ENCODE measurements at regions not wholly inside any gene's neighbourhood (a gene's known extent, or its start where the extent isn't known, plus 50 kb on each side); places are given as distances from the start of the nearest gene placed in this dataset.
"Not testable (repeated sequence)": the region's sequence is repeated elsewhere in the genome, so short reads cannot be mapped to it uniquely, and the experiment has no call there.

DNA sequence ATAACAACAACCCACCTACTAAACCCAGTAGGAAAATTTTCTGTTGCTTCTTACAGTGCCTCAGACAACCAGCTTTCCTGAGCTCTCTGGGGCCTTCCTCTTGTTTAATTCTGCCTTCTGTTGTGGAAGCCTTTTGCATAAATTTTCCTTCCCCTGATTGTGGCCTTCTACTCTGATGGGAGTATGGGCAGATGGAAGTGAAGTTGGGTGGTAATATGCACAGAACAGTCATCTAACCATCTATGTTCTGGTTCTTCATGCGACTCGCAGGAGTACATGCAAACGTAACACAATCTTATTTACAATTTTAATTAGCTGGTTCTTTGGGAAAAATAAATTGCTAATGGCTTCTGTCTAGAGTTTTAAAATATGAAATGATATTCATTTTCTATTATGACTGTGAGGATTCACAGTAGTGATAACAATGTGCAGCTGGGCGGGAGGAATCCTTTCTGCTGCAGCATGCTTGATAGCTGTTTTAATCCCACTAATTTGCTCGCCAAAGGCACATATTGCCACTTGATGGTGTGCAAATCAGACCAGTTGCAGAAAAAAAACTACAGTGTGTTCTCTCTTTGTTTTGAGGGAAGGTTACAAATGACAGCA is 311.5 kb upstream of the ROPN1 start:
- in situ Hi-C loops (cut with MboI; ENCODE audit: low sequenced_read_pairs): no loop called here

DNA sequence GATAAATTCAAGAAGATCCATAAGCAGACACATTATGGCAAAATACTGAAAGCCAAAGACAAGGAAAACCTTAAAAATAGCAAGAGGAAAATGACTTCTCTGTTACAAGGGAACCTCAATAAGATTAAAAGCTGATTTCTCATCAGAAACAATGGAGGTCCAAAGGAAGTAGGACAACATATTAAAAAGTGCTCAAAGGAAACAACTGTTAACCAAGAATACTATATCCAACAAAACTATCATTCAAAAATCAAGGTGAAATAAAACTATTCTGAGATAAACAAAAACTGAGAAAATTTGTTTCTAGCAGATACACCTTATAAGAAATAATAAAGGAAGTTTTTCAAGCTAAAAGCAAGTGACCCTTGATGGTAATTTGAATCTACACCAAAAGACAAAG is 314.7 kb upstream of the ROPN1 start:
- in situ Hi-C loops (cut with MboI; ENCODE audit: low sequenced_read_pairs): no loop called here

DNA sequence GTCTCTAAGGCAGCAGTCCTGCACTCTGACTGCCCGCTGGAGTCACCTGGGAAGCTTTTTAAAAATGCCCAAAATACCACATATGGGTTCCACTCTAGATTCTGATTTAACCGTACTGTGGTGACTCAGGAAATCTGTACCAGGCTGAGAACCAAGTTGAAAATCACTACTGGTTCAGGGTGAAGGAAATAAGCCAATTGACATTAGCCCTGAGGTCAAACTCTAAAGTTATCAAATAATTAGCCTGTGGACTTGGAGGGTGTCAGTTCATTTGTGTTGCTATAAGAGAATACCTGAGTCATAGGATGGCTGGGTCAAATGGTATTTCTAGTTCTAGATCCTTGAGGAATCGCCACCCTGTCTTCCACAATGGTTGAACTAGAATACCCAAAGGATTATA is 321.7 kb upstream of the ROPN1 start:
- in situ Hi-C loops (cut with MboI; ENCODE audit: low sequenced_read_pairs): no loop called here

GRCh38 chr3:124315215-124316033 is 323.5 kb upstream of the ROPN1 start:
- in situ Hi-C loops (cut with MboI; ENCODE audit: low sequenced_read_pairs): no loop called here

GRCh38 chr3:124316034-124316287 is 324.0 kb upstream of the ROPN1 start:
- in situ Hi-C loops (cut with MboI; ENCODE audit: low sequenced_read_pairs): no loop called here

- in situ Hi-C loops (cut with MboI; ENCODE audit: low sequenced_read_pairs): no loop called here
Measured at GRCh38 chr3:124318014-124318413, 326.1 kb upstream of the ROPN1 start.

- in situ Hi-C loops (cut with MboI; ENCODE audit: low sequenced_read_pairs): no loop called here
Measured at GRCh38 chr3:124318656-124319055, 326.7 kb upstream of the ROPN1 start.

DNA sequence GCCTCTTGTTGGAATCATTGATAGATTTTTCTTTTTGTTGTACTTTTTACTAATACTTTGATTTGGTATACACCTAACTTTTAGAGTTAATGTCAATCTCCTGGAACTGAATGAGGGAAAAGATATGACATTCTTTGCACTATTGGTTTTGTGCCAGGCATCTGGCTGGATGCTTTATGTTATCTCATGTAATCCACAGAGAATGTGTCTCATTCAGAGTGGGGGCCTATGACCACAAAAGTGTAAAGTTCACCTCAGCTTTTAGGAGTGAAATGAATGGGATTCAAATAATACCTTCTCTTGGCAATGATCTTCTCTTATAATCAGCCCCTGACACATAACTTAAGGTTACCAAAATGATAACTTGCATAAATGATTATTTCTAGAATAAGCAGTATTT is 329.1 kb upstream of the ROPN1 start:
- in situ Hi-C loops (cut with MboI; ENCODE audit: low sequenced_read_pairs): no loop called here

- in situ Hi-C loops (cut with MboI; ENCODE audit: low sequenced_read_pairs): no loop called here
Measured at GRCh38 chr3:124322309-124322880, 330.5 kb upstream of the ROPN1 start.

GRCh38 chr3:124322966-124323365 is 331.0 kb upstream of the ROPN1 start:
- in situ Hi-C loops (cut with MboI; ENCODE audit: low sequenced_read_pairs): no loop called here

GRCh38 chr3:124325248-124325647 is 333.3 kb upstream of the ROPN1 start:
- in situ Hi-C loops (cut with MboI; ENCODE audit: low sequenced_read_pairs): no loop called here

DNA sequence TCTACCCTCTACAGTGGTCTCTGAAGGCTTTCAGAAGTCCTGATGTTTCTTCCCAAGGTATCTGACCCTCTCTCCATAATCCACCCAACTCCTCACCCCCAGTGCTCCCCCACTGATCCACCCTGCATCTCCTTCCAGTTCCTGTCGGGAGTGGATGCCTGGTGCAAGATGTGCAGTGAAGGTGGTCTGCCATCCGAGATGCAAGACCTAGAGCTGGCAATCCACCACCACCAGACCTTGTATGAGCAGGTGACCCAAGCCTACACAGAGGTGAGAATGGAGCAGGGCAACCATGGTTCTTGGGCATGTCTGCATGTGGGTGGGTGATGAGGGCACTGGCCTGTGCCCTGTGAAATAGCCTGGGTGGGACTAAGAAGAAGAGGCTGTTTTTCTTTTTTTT is 337.8 kb upstream of the ROPN1 start:
- in situ Hi-C loops (cut with MboI; ENCODE audit: low sequenced_read_pairs): no loop called here

- in situ Hi-C loops (cut with MboI; ENCODE audit: low sequenced_read_pairs): no loop called here
Measured at GRCh38 chr3:124333931-124334640, 342.2 kb upstream of the ROPN1 start.

GRCh38 chr3:124336067-124336656 is 344.2 kb upstream of the ROPN1 start:
- in situ Hi-C loops (cut with MboI; ENCODE audit: low sequenced_read_pairs): no loop called here

GRCh38 chr3:124345845-124346244 is 353.9 kb upstream of the ROPN1 start:
- in situ Hi-C loops (cut with MboI; ENCODE audit: low sequenced_read_pairs): no loop called here

- in situ Hi-C loops (cut with MboI; ENCODE audit: low sequenced_read_pairs): no loop called here
Measured at GRCh38 chr3:124346487-124346886, 354.6 kb upstream of the ROPN1 start.

GRCh38 chr3:124347418-124347817 is 355.5 kb upstream of the ROPN1 start:
- in situ Hi-C loops (cut with MboI; ENCODE audit: low sequenced_read_pairs): no loop called here

- in situ Hi-C loops (cut with MboI; ENCODE audit: low sequenced_read_pairs): not testable (repeated sequence)
Measured at GRCh38 chr3:124348555-124348954, 356.6 kb upstream of the ROPN1 start.

- in situ Hi-C loops (cut with MboI; ENCODE audit: low sequenced_read_pairs): no loop called here
Measured at GRCh38 chr3:124351430-124352148, 359.7 kb upstream of the ROPN1 start.

- in situ Hi-C loops (cut with MboI; ENCODE audit: low sequenced_read_pairs): no loop called here
Measured at GRCh38 chr3:124352149-124352539, 360.2 kb upstream of the ROPN1 start.

DNA sequence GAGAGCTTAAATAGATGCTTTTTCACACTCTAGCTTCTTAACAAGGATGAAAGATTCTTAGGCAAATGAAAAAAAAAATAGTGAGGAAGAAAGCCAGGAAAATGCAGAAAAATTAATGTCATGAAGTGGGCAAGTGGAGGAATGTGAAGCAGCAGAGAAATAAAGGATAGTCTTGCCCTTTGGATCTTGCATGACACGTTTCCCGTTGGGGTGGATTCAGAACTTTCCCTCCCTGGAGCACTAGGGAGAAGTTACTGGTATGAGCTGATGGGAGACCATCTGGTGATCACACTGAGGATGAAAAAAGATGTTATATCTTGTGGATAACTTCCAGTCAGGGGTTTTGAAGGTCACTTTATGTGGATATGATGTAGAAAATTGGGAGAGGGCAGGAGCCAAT is 361.8 kb upstream of the ROPN1 start:
- in situ Hi-C loops (cut with MboI; ENCODE audit: low sequenced_read_pairs): no loop called here

Measured in HL-60/S4 (cell line).